Ishikawa (cell line): ENCODE measurements at regions not wholly inside any gene's neighbourhood (a gene's known extent, or its start where the extent isn't known, plus 50 kb on each side); places are given as distances from the start of the nearest gene placed in this dataset.

Experiments
- CEBPB ChIP-seq: IDR thresholded peaks from 2 replicates; pipeline ENCODE4 v1.6.1; 2012
- CREB1 ChIP-seq: IDR thresholded peaks from 2 replicates; pipeline ENCODE4 v1.6.1; 2012; ENCODE audit warnings: low read depth
- EGR1 ChIP-seq: IDR thresholded peaks from 2 replicates; pipeline ENCODE4 v1.6.1; 2012
- EP300 ChIP-seq: IDR thresholded peaks from 2 replicates; pipeline ENCODE4 v1.6.1; 2012; ENCODE audit warnings: borderline replicate concordance
- FOXM1 ChIP-seq: IDR thresholded peaks from 2 replicates; pipeline ENCODE4 v1.6.1; 2012; ENCODE audit warnings: low read depth, borderline replicate concordance
- NFIC ChIP-seq: IDR thresholded peaks from 2 replicates; pipeline ENCODE4 v1.6.1; 2012
- RAD21 ChIP-seq: IDR thresholded peaks from 2 replicates; pipeline ENCODE4 v1.6.1; 2012; ENCODE audit warnings: low read depth
- TAF1 ChIP-seq: IDR thresholded peaks from 2 replicates; pipeline ENCODE4 v1.6.1; 2012; ENCODE audit warnings: low read depth, mild to moderate bottlenecking
- TCF12 ChIP-seq: IDR thresholded peaks from 2 replicates; pipeline ENCODE4 v1.6.1; 2012; ENCODE audit warnings: low read depth
- TEAD4 ChIP-seq: IDR thresholded peaks from 2 replicates; pipeline ENCODE4 v1.6.1; 2012
- YY1 ChIP-seq: IDR thresholded peaks from 2 replicates; pipeline ENCODE4 v1.6.1; 2012; ENCODE audit warnings: low read depth
- ZBTB7A ChIP-seq: IDR thresholded peaks from 2 replicates; pipeline ENCODE4 v1.6.1; 2012; ENCODE audit warnings: low read depth
- TF ChIP-seq, protein P1 (sequence below): IDR thresholded peaks from 2 replicates; pipeline ENCODE4 v1.6.1; 2012; ENCODE audit warnings: low read depth, mild to moderate bottlenecking
- TF ChIP-seq, protein P2 (sequence below): IDR thresholded peaks from 2 replicates; pipeline ENCODE4 v1.6.1; 2012
- TF ChIP-seq, protein P3 (sequence below): IDR thresholded peaks from 2 replicates; pipeline ENCODE4 v1.6.1; 2012

DNA sequence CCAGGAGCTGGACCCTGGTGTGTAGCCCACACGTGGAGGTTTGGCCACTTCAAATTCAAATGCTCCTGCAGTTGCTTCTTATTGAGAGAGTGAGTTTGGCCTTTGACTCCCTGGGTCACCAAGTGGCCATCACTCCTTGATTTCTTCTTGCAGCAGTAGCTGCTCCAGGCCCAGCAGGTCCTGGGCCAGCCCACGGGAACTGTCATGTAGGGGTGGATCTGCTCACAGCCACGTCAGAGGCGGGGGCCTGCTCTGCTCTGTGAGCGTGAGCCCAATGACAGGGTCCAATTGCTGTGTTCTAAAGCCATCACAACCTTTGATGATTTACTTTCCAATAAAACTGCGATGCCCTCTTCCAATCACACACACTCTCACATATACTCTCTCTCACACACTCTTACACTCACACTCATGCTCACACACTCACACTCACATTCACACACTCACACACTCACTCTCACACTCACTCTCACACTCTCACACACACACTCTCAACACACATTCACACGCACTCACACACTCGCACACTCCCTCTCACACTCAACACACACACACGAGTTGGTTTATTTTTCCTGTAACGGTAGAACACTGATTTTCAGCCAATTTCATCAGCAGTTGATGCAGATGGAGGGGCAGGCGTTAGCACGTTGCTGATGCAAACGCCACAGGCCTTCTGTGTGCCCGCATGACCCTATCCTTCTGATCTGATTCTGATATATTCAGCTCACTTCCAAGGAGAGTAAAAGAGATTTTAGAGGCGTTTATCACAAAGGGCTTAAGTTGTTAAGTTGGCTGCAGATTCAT, 210.7 kb upstream of the PPP2R2D start:
- TF ChIP-seq, protein P1, sequence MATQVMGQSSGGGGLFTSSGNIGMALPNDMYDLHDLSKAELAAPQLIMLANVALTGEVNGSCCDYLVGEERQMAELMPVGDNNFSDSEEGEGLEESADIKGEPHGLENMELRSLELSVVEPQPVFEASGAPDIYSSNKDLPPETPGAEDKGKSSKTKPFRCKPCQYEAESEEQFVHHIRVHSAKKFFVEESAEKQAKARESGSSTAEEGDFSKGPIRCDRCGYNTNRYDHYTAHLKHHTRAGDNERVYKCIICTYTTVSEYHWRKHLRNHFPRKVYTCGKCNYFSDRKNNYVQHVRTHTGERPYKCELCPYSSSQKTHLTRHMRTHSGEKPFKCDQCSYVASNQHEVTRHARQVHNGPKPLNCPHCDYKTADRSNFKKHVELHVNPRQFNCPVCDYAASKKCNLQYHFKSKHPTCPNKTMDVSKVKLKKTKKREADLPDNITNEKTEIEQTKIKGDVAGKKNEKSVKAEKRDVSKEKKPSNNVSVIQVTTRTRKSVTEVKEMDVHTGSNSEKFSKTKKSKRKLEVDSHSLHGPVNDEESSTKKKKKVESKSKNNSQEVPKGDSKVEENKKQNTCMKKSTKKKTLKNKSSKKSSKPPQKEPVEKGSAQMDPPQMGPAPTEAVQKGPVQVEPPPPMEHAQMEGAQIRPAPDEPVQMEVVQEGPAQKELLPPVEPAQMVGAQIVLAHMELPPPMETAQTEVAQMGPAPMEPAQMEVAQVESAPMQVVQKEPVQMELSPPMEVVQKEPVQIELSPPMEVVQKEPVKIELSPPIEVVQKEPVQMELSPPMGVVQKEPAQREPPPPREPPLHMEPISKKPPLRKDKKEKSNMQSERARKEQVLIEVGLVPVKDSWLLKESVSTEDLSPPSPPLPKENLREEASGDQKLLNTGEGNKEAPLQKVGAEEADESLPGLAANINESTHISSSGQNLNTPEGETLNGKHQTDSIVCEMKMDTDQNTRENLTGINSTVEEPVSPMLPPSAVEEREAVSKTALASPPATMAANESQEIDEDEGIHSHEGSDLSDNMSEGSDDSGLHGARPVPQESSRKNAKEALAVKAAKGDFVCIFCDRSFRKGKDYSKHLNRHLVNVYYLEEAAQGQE: no peak
- TF ChIP-seq TCF12 (no peak), EGR1 (no peak), FOXM1 (no peak), TEAD4 (no peak), CEBPB (no peak), YY1 (no peak), CREB1 (no peak), NFIC (no peak)
- TF ChIP-seq, protein P2, sequence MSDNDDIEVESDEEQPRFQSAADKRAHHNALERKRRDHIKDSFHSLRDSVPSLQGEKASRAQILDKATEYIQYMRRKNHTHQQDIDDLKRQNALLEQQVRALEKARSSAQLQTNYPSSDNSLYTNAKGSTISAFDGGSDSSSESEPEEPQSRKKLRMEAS: no peak
- TF ChIP-seq, protein P3, sequence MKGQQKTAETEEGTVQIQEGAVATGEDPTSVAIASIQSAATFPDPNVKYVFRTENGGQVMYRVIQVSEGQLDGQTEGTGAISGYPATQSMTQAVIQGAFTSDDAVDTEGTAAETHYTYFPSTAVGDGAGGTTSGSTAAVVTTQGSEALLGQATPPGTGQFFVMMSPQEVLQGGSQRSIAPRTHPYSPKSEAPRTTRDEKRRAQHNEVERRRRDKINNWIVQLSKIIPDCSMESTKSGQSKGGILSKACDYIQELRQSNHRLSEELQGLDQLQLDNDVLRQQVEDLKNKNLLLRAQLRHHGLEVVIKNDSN: no peak

DNA sequence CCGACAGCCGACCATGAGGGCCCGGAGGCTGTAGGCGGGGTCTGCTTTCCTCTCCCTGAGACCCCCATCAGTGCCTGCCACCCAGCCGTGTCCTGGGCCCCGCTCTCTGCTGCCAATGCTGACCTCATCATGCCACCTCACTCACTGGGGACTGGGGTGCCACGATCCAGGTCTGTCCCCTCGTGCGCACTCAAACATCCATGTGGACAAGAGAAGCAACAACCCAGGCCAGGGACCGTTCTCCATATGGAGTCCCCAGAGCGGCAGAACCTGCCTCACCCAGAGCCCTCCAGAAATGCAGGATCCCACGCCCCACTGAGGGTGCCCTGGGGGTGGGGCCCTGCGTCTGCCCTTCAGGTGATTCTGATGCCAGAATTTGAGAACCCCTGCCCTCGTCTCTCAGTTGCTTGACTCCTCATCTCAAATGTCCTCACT, 210.0 kb upstream of the PPP2R2D start:
- no peak for TF ChIP-seq CREB1

DNA sequence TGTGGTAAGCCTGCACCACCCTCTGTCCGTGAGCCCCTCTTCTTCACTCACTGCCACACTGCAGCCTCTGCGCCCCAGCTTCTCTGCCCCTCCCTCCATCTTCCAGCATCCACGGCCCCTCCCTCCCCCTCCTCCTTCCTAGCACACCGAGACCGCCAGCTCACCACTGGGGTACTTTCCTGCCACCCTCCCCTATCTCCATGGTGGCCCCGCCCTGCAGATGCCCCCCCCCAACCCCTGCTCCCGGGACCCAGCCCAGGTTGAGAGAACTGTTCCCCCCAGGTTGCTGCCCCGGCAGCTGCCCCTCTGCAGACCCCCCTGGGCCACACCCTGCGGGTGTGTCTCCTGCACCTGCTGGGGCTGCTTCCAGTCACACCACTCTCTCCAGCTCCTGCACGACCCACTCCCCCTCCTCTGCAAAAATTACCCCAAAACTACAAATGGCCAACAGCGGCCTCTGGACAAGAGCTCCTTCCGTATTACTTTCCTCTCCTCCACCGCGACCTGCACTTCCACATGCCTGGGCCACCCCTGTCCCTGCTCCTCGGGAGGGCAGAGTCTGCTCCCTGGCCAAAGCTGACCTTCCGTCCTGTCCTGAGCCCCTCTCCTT, 209.2 kb upstream of the PPP2R2D start:
- no peak for TF ChIP-seq EP300
- TF ChIP-seq YY1: no peak
- TF ChIP-seq RAD21: no peak
- no peak for TF ChIP-seq CEBPB
- TF ChIP-seq, protein P3: no peak
- TF ChIP-seq, protein P1: no peak
- no peak for TF ChIP-seq TEAD4
- no peak for TF ChIP-seq TCF12
- no peak for TF ChIP-seq NFIC
- no peak for TF ChIP-seq FOXM1
- no peak for TF ChIP-seq EGR1
- TF ChIP-seq CREB1: no peak

DNA sequence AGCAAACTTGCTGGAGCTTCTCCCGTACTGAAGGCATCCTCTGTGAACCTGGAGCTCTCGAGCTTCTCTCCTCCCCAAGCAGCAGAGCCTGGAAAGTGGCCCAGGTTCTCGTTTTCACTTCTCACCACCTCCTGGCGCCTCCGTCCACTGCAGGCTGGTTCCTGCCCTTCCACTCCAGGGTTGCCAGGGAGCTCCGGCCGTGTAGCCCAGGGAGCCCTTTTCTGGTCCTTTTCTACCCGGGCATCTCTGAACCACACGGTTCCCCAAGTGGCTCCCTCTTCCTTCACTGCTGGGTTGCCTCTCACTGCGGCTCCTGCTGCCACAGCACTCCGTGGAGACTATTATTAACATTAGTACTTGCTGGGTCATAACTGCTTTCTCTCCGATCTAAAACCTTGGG, 208.6 kb upstream of the PPP2R2D start:
- TF ChIP-seq EGR1: no peak
- TF ChIP-seq ZBTB7A: no peak
- TF ChIP-seq CEBPB: no peak
- TF ChIP-seq, protein P3: no peak
- TF ChIP-seq TAF1: no peak
- no peak for TF ChIP-seq CREB1
- no peak for TF ChIP-seq NFIC
- TF ChIP-seq TEAD4: no peak
- TF ChIP-seq FOXM1: no peak
- TF ChIP-seq, protein P1: no peak
- no peak for TF ChIP-seq TCF12
- TF ChIP-seq EP300: no peak
- no peak for TF ChIP-seq RAD21
- TF ChIP-seq, protein P2: no peak
- no peak for TF ChIP-seq YY1
